ENCODE measurements at regions not wholly inside any gene's neighbourhood (a gene's known extent, or its start where the extent isn't known, plus 50 kb on each side); places are given as distances from the start of the nearest gene placed in this dataset.

DNA sequence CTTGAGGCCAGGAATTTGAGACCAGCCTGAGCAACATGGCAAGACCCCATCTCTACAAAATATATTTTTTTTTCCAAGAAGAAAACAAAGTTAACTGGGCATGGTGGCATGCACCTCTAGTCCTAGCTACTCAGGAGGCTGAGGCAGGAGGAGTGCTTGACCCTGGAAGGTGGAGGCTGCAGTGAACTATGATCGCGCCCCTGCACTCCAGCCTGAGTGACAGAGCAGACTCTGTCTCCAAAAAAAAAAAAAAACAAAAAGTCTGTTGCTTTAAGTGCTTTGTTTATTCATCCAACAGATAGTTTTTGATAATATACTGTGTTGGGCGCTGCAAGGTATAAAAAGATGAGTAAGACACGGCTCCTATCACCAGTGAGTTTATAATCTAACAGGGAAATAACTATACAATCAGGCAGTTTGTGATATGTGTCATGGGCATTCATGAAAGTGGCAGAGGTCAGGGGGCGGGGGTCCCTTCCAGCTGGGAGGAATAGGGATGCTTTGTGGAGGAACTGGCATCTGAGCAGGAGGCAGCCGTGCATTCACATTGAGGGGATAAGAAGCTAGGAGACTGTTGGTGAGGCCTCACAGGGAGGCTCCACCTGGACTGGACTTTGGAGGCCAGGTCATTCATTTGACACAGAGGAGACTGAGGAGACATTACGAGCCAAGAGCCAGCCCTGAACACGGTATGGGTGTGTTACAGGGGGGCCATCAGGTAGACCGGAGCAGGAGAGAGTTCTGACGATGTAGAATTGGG lies 67.3 kb upstream of the ERRFI1 start:
- TF ChIP-seq TCF12 (IDR thresholded peaks at IDR 0.05; ENCODE audit: low read depth) = no peak
- TF ChIP-seq FOXM1 (IDR thresholded peaks at IDR 0.05; ENCODE audit: borderline replicate concordance, low read depth) = no peak
- TF ChIP-seq, protein P1, sequence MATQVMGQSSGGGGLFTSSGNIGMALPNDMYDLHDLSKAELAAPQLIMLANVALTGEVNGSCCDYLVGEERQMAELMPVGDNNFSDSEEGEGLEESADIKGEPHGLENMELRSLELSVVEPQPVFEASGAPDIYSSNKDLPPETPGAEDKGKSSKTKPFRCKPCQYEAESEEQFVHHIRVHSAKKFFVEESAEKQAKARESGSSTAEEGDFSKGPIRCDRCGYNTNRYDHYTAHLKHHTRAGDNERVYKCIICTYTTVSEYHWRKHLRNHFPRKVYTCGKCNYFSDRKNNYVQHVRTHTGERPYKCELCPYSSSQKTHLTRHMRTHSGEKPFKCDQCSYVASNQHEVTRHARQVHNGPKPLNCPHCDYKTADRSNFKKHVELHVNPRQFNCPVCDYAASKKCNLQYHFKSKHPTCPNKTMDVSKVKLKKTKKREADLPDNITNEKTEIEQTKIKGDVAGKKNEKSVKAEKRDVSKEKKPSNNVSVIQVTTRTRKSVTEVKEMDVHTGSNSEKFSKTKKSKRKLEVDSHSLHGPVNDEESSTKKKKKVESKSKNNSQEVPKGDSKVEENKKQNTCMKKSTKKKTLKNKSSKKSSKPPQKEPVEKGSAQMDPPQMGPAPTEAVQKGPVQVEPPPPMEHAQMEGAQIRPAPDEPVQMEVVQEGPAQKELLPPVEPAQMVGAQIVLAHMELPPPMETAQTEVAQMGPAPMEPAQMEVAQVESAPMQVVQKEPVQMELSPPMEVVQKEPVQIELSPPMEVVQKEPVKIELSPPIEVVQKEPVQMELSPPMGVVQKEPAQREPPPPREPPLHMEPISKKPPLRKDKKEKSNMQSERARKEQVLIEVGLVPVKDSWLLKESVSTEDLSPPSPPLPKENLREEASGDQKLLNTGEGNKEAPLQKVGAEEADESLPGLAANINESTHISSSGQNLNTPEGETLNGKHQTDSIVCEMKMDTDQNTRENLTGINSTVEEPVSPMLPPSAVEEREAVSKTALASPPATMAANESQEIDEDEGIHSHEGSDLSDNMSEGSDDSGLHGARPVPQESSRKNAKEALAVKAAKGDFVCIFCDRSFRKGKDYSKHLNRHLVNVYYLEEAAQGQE (IDR thresholded peaks at IDR 0.05; ENCODE audit: low read depth) = no peak
- TF ChIP-seq NFIC (IDR thresholded peaks at IDR 0.05) = no peak

DNA sequence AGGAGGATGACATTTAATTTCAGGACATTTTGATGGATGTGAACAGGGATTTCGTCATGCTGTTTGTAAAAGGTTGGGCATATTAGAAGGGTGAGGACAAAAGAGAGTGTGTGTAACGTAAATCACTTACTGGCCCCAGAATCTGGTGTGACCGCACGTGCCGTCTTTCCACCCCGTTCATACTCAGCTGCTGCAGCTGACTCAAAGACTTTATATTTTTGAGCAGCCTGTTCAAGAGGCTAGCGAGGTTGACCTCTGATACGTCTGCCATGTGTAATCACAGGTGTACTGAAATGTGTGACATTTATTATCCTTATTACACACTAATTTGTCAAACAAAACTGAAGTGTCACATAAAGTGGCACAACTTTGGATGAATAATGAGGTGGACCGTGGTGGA lies 66.5 kb upstream of the ERRFI1 start:
- TF ChIP-seq YY1 (IDR thresholded peaks at IDR 0.05; ENCODE audit: low read depth) (no peak), RAD21 (IDR thresholded peaks at IDR 0.05; ENCODE audit: low read depth) (no peak), TEAD4 (IDR thresholded peaks at IDR 0.05) (no peak), CREB1 (IDR thresholded peaks at IDR 0.05; ENCODE audit: low read depth) (no peak), TAF1 (IDR thresholded peaks at IDR 0.05; ENCODE audit: low read depth) (no peak)

DNA sequence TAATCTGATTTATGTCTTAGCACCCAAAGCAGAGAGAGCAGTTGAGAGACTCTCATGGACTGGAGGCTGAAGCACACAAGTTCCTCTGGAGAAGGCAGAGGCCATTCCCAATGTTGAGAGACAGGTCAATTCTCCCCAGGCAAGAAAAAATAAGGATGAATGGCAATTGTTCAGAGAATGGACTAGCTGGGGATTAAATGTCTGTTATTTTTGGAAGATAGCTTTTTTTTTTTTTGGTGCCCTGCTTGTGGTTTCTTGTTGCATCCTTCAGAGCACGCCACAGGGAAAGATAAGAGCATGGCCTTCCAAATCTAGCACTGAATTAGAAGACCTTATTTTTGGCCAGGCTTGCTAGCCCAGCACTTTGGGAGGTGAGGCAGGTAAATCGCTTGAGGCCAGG lies 65.6 kb upstream of the ERRFI1 start:
- TF ChIP-seq CEBPB (IDR thresholded peaks at IDR 0.05) (no peak), ZBTB7A (IDR thresholded peaks at IDR 0.05; ENCODE audit: low read depth) (no peak), EP300 (IDR thresholded peaks at IDR 0.05; ENCODE audit: borderline replicate concordance) (no peak), TCF12 (IDR thresholded peaks at IDR 0.05; ENCODE audit: low read depth) (no peak), RAD21 (IDR thresholded peaks at IDR 0.05; ENCODE audit: low read depth) (no peak), NFIC (IDR thresholded peaks at IDR 0.05) (no peak), FOXM1 (IDR thresholded peaks at IDR 0.05; ENCODE audit: borderline replicate concordance, low read depth) (no peak), CREB1 (IDR thresholded peaks at IDR 0.05; ENCODE audit: low read depth) (no peak), TAF1 (IDR thresholded peaks at IDR 0.05; ENCODE audit: low read depth) (no peak), YY1 (IDR thresholded peaks at IDR 0.05; ENCODE audit: low read depth) (no peak)
- TF ChIP-seq, protein P2, sequence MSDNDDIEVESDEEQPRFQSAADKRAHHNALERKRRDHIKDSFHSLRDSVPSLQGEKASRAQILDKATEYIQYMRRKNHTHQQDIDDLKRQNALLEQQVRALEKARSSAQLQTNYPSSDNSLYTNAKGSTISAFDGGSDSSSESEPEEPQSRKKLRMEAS (IDR thresholded peaks at IDR 0.05) = no peak
- TF ChIP-seq, protein P3, sequence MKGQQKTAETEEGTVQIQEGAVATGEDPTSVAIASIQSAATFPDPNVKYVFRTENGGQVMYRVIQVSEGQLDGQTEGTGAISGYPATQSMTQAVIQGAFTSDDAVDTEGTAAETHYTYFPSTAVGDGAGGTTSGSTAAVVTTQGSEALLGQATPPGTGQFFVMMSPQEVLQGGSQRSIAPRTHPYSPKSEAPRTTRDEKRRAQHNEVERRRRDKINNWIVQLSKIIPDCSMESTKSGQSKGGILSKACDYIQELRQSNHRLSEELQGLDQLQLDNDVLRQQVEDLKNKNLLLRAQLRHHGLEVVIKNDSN (IDR thresholded peaks at IDR 0.05) = no peak
- TF ChIP-seq, protein P1 (IDR thresholded peaks at IDR 0.05; ENCODE audit: low read depth) = no peak

DNA sequence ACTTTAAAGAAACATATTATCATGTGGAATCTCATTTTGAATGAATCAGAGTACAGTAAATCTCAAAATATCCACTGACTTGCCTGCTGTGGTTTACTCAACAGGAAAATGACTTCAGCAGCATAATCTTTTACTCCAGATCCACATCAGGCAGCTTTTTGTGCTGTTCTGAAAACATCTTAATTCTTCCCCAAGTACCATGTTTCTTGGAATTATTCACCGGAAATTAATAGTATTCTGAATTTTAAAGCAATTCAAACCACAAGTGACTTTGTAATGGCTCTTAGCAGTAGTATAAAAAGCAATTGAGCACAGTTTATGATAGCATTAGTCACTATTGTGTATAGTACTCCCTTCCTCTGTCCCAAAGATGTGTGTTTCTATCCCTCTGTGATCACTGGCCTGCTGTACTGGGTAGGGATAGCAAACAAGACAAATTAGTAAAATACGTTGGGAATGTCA lies 64.2 kb upstream of the ERRFI1 start:
- TF ChIP-seq, protein P3 (IDR thresholded peaks at IDR 0.05) = no peak
- TF ChIP-seq TAF1 (IDR thresholded peaks at IDR 0.05; ENCODE audit: low read depth) = no peak
- TF ChIP-seq EGR1 (IDR thresholded peaks at IDR 0.05) = no peak

DNA sequence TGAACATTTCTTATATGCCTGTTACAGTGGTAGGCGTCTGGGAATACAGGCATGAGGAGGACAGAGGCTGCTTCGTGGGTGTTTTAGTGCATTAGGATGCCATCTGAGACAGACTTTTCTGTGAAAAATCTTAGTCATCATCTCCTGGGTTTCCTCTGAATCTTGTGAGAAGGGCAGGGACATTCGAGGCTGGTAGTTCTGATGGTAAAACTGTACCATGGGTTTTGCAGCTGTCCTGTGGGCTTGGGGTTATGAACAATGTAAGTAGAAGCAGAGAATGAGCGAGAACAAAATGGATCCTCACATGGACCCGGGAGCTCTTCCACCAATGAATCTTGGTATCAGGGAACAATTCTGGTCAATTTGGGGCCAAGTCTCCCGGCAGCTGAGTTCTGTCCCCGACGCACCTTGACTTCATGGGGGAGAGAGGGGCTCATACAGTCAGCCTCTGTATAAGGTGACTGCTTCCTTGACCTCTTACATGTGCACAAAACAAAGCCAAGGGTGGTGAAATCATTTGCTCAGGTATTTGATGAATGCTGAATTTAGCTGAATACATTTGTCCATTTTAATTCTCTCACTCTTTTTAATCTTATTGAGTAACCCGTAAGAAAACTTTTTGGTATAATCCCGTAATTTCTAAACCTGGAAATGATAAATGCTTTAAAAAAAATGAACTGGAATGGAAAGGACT lies 63.6 kb upstream of the ERRFI1 start:
- no peak for TF ChIP-seq EP300 (IDR thresholded peaks at IDR 0.05; ENCODE audit: borderline replicate concordance)

DNA sequence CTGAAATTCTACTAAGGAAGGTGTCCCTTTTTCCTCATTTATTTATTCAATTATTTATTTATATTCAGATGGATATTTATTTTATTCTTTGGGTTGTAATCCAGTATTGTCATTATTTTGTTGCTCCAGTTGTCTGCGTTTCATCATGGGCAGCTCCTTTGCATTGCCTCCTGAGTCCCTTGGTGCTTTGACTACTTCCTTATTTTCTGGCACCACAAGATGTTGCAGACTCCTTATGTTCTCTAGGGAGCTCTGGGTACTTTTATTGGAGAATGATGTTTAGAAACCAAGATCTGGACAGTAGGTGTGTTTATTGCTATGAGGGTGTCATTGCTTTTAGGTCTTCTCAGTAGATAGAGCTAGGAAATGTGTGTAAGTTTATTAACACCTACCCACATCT lies 59.9 kb upstream of the ERRFI1 start:
- TF ChIP-seq NFIC (IDR thresholded peaks at IDR 0.05) (no peak), EP300 (IDR thresholded peaks at IDR 0.05; ENCODE audit: borderline replicate concordance) (no peak), TCF12 (IDR thresholded peaks at IDR 0.05; ENCODE audit: low read depth) (no peak), TEAD4 (IDR thresholded peaks at IDR 0.05) (no peak), TAF1 (IDR thresholded peaks at IDR 0.05; ENCODE audit: low read depth) (no peak), CEBPB (IDR thresholded peaks at IDR 0.05) (no peak), ZBTB7A (IDR thresholded peaks at IDR 0.05; ENCODE audit: low read depth) (no peak), EGR1 (IDR thresholded peaks at IDR 0.05) (no peak), CREB1 (IDR thresholded peaks at IDR 0.05; ENCODE audit: low read depth) (no peak), YY1 (IDR thresholded peaks at IDR 0.05; ENCODE audit: low read depth) (no peak), FOXM1 (IDR thresholded peaks at IDR 0.05; ENCODE audit: borderline replicate concordance, low read depth) (no peak), RAD21 (IDR thresholded peaks at IDR 0.05; ENCODE audit: low read depth) (no peak)
- TF ChIP-seq, protein P1 (IDR thresholded peaks at IDR 0.05; ENCODE audit: low read depth) = no peak
- TF ChIP-seq, protein P3 (IDR thresholded peaks at IDR 0.05) = no peak
- TF ChIP-seq, protein P2 (IDR thresholded peaks at IDR 0.05) = no peak

All from Ishikawa (cell line).